SK-N-SH (cell line): ENCODE measurements at regions not wholly inside any gene's neighbourhood (a gene's known extent, or its start where the extent isn't known, plus 50 kb on each side); places are given as distances from the start of the nearest gene placed in this dataset.

Experiments used
- JUND ChIP-seq: IDR thresholded peaks from 2 replicates; pipeline ENCODE4 v1.4.0; 2012
- TF ChIP-seq, protein P1 (sequence below): fragments of 200-600 bp; sonication (generic); IDR thresholded peaks from 2 replicates; pipeline ENCODE4 v1.6.1; 2017; ENCODE audit warnings: antibody characterized with exemption, mild to moderate bottlenecking, moderate library complexity

DNA sequence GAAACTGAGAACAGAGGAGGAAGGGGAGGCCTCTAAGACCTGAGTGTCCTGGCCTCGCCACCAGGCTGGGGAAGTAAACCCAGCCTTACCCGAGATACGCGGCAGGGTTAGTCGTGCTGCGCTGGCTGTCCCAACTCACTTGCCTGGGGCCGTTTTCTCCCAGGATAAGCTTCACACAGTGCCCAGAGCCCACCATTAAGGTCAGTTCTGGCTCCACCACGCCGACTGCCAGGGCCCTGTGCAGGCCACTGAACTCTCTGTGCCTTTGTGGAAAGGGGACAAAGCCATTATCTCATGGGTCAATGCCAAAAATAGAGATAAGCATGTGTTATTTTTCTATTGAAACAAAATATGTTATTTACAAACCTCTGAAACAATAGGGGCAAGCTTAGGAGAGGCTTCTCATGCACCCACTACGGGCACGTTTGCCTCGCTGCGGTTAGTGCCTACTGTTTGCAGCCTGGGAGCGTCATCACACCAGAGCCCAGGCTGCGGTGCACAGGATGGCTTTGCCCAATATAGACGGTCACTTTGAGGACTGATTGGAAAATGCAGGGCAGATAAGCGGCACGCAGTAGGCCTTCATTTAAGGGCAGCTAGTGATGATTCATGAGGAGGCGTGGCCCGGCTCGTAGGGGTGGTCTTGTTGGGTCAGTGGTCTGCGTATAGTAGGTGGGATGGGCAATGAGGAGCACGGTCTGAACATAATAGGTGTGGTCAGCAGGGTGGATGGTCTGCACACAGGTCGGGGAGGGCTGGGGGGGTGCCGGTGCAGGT lies 242.1 kb downstream of the GLI2 start:
- TF ChIP-seq JUND = no peak
- TF ChIP-seq, protein P1, sequence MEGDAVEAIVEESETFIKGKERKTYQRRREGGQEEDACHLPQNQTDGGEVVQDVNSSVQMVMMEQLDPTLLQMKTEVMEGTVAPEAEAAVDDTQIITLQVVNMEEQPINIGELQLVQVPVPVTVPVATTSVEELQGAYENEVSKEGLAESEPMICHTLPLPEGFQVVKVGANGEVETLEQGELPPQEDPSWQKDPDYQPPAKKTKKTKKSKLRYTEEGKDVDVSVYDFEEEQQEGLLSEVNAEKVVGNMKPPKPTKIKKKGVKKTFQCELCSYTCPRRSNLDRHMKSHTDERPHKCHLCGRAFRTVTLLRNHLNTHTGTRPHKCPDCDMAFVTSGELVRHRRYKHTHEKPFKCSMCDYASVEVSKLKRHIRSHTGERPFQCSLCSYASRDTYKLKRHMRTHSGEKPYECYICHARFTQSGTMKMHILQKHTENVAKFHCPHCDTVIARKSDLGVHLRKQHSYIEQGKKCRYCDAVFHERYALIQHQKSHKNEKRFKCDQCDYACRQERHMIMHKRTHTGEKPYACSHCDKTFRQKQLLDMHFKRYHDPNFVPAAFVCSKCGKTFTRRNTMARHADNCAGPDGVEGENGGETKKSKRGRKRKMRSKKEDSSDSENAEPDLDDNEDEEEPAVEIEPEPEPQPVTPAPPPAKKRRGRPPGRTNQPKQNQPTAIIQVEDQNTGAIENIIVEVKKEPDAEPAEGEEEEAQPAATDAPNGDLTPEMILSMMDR = no peak
